ENCODE measurements at regions not wholly inside any gene's neighbourhood (a gene's known extent, or its start where the extent isn't known, plus 50 kb on each side); places are given as distances from the start of the nearest gene placed in this dataset.

DNA sequence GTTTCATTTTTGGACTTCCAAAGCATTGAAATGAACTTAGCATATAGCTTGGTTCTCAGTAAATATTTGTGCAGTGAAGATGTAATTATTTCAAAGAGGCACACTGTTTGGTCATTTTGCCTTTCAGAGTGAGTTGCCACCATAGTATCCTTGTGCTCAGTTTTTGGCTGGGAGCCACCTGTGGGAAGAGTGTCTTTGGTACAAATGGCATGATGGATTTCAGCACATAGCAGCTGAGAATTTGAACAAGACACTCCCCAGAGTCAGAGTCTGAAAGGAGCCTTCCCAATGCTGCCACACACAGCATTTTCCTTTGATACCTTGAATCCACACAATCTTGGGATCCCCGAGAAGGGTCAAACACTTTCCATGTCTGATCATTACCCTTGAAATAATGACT lies 897.2 kb upstream of the ARPP21 start:
- TF ChIP-seq, protein P1, sequence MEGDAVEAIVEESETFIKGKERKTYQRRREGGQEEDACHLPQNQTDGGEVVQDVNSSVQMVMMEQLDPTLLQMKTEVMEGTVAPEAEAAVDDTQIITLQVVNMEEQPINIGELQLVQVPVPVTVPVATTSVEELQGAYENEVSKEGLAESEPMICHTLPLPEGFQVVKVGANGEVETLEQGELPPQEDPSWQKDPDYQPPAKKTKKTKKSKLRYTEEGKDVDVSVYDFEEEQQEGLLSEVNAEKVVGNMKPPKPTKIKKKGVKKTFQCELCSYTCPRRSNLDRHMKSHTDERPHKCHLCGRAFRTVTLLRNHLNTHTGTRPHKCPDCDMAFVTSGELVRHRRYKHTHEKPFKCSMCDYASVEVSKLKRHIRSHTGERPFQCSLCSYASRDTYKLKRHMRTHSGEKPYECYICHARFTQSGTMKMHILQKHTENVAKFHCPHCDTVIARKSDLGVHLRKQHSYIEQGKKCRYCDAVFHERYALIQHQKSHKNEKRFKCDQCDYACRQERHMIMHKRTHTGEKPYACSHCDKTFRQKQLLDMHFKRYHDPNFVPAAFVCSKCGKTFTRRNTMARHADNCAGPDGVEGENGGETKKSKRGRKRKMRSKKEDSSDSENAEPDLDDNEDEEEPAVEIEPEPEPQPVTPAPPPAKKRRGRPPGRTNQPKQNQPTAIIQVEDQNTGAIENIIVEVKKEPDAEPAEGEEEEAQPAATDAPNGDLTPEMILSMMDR (IDR thresholded peaks at IDR 0.05), result no peak
- TF ChIP-seq POLR2A (IDR thresholded peaks at IDR 0.05), result no peak

All from lower leg skin (tissue), 3 donors.